Embryonic facial prominence (tissue), 1 donor: ENCODE measurements at regions not wholly inside any gene's neighbourhood (a gene's known extent, or its start where the extent isn't known, plus 50 kb on each side); places are given as distances from the start of the nearest gene placed in this dataset.

Source experiments
- DNase-seq: peaks from one replicate; pipeline ENCODE4 v3.0.0-alpha.2; 2016; ENCODE audit errors: extremely low spot score

- no peak for DNase-seq
Observed at GRCh38 chr3:177932750-177933660, 603.2 kb upstream of the KCNMB2 start.

- no peak for DNase-seq
Observed at GRCh38 chr3:177934001-177934891, 602.0 kb upstream of the KCNMB2 start.

- no peak for DNase-seq
Observed at GRCh38 chr3:177935047-177935446, 601.2 kb upstream of the KCNMB2 start.

- DNase-seq: no peak
Observed at GRCh38 chr3:177936721-177937120, 599.5 kb upstream of the KCNMB2 start.

DNA sequence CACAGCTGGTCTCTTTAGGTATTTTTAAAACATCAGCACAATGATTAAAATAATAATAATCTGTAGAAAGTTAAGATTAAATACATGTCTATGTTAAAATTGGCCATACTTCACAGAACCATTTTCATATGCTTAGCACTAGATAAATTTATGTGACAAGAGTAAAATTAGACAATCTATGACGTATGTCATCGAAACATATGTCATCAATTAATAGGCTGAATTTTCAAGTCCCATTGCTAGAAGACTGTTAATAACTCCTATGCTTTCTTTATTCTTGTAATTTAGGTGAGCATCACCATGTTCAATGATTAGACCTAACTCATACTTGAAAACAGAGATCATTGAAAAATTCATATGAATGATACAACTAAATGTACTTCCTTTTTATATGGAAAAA is 593.3 kb upstream of the KCNMB2 start:
- DNase-seq: no peak

DNA sequence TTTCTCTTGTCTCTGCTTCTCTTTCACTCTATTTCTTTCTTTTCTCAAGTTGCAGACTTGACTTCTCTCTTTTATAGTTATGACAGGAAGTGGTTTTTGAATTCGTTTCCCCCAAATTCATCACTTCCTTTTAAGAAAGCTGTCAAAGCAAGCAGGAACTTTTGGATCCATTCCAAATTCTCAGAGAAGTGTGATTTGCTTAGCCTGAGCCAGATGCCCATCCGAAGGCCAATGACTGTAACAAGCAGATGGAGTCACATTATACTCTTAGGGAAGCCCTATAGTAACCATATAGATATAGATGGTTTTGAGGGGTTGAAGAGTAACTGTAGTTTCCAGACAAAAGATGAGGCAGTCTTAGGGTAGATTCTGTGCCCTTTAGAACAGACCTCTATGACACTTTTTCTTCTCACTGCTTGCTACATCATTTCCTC is 592.0 kb upstream of the KCNMB2 start:
- no peak for DNase-seq

DNA sequence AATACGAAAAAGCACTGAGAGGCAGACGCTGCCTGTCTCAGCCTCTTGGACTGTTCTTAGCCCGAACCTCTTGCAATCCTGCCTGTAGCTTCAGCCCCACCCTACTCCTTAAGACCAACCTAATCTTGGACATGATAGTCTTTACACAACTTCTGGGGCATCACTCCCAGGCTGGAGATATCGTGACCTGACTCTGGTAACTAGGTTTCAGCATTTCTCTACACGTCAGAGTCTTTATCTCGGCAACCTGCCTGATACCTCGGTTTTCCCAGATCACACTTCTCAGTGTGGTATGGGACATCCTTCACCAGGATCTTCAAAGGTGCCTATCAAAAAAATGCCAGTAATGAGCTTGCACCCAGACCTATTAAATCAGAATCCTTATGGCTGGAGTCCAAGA is 590.2 kb upstream of the KCNMB2 start:
- no peak for DNase-seq

- no peak for DNase-seq
Observed at GRCh38 chr3:177946497-177946896, 589.7 kb upstream of the KCNMB2 start.

GRCh38 chr3:177946936-177947335 is 589.3 kb upstream of the KCNMB2 start:
- DNase-seq: no peak

DNA sequence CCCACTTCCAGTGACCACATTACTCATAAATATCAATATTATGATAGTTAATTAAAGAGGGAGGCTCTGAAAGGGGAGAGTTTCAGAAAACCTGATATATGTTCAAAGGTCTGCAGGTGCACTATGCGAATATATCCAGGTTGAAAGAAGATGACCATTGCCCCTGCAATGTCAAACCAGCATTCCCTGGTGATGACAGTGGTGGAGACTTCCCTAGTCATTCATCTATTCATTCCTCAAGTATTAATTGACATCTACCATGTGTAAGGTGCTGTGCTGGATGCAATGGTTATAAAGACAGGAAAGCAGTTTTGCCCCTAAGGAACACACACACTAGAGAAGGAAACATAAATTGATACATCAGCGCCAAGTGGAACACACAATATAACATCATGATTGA is 588.3 kb upstream of the KCNMB2 start:
- no peak for DNase-seq

DNA sequence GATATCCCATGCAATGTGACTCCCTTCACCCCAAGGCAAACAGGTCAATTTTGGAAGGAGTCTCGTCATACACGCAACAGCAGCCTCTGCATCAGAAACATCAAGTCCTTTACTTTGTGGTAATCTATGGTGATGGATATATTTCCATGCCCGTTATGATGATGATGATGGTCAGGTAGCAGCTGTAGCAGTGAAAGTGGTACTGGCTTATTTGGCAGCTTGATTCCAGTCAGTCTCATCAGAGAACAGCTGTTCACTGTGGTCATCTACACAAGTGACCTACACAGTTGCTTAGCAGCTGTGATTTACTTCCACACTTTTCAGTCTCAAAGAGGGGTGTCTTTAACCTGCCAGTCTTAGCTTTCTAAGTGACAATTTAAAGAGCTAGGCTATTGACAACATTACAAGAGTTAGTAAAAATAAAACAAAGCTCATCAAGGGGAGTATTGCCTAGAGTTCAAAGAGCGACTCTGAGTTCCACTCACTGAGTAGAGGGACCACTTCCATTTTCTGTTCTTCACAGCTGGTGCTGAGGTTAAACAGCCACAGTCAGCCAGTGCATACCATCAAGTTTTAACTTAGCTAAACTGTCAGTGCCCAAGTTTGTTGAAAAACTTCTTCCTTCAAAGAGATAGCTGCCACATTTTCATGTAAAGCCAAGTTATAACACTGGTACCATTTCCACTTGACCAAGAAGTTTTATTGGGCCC is 587.4 kb upstream of the KCNMB2 start:
- DNase-seq: no peak

DNA sequence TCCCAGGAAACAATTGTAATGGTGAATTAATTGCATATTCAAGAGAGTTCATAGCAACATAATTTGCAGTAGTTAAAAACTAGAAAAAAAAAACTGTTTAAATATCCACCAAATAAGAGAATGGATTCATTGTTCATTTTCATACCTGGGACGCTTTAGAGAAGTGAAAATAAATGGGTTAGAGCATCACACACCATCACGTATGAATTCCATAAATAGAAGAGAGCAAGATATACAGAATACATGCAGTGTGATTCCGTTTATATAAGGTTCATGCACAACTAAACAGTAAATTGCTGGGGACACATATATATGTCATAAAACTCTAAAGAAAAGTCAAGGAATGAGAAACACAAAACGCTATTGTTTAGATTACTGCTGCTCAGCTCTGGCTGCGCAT is 577.0 kb upstream of the KCNMB2 start:
- DNase-seq: no peak

- DNase-seq: no peak
Observed at GRCh38 chr3:177960014-177960413, 576.2 kb upstream of the KCNMB2 start.

DNA sequence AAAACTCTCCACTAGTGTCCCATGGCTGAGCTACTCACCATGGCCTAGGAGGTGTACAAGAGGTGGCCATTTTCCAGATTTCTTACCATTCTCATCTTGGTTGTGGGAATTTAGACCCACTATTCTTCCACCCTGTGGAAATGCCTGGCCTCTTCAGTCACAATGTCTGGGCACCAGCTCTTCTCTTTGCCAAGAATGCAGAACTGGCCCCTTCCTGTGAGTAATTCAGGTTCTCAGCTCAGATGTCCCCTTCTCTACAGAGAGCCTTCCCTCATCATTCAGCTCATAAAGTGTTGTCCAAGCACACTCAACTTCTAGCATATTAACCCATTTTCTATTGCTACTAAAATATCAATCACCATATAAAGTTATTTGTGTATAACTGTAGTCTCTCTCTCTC is 575.5 kb upstream of the KCNMB2 start:
- no peak for DNase-seq

DNA sequence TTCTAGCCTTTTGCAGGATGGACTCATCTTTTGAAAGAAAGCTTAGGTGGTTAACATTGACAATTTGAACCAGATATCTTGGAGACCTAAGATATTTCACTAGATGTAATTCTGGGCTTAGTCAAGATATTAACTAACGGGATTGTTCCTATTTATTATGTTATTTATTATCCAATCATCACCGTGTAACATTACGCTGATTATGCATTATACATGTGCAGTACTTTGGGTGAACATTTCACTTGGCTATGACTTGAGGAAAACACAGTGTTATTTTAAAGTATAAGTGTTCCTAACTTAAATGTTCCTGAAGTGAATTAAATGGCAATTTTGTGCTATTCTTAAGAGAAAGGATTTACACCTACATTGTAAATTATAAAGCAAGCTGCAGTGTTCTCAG is 574.5 kb upstream of the KCNMB2 start:
- no peak for DNase-seq

DNA sequence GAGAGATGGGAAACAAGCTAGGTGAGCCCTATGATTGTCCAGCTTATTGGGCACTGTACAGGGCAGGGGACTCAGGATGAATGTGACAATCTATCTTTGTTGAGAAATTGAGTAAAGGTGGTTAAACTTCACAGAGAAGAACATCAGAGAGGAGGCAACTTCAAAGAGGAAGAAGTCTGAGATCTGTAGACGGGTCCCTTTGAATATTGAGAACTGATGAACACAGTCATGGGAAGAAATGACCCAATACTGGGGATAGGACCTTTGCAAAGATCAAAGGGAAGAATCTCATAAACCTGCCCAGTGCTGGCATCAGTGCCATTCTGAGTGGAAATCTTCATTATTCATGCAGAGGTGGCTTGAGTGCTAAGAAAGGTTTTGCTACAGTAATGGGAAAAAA is 569.7 kb upstream of the KCNMB2 start:
- DNase-seq: no peak

- DNase-seq: no peak
Observed at GRCh38 chr3:177968891-177969290, 567.3 kb upstream of the KCNMB2 start.

DNA sequence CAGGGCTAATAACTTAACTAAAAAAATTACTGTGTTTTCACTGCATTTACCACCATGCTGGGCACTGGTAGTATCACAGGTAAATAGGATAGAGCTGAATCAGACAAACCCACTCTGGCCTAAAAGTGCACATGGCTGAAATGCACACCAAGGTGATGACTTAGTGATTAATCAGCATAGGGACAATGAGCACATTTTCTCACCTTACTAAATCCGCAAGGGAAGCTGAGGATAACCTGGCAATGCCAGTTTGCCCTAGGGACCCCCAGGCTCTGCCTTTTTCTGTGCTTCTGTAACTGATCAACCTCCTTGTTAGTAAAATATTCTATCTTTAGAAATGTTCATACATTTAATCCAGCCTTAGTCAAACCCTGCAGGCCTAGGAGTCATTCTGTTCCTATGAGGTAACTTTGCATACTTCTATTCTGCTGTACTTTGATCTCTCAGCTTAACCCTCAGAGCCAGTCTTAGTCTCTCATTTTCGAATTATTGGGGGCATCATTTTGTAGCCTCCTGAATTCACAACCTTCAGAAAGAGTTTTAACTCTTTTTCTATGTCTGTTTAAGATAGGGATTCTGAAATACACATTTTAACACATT is 562.9 kb upstream of the KCNMB2 start:
- no peak for DNase-seq

- no peak for DNase-seq
Observed at GRCh38 chr3:177976241-177976640, 560.0 kb upstream of the KCNMB2 start.

DNA sequence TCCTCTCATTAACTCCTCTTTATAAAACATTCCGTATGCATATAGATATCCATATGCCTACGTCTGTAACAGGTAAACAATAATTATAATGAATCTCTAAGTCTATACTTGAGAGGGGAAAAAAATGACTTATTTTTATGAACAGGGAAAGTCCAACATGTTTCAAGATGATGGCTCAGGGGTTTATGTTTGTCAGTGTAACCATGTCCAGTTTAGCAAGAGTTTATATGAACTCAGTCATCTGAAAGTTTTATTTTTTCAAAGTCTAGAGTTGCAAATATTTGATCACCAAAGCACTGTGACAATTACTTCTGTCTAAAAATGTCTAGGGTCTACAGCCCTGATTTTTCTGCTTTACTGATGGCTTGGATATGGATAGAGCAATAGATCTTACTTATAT is 559.4 kb upstream of the KCNMB2 start:
- no peak for DNase-seq

- no peak for DNase-seq
Observed at GRCh38 chr3:177977381-177978158, 558.7 kb upstream of the KCNMB2 start.
